ENCODE measurements at regions not wholly inside any gene's neighbourhood (a gene's known extent, or its start where the extent isn't known, plus 50 kb on each side); places are given as distances from the start of the nearest gene placed in this dataset.

GRCh38 chr2:21276163-21276562 is 152.4 kb downstream of the TDRD15 start:
- CTCF ChIA-PET, result no interaction called here
- Histone ChIP-seq H3K36me3 (ENCODE audit: control insufficient read depth, insufficient read depth, low read length) (no peaks in the 10 kb centered on the region), H3K4me3 (ENCODE audit: low read depth, low read length) (no peak overlapping the region), H3K9me3 (no peaks in the 10 kb centered on the region), H3K4me1 (peaks cover 23% of the 10 kb centered on the region), H3K27me3 (replicated peaks; ENCODE audit: control insufficient read depth, insufficient read depth, low read length) (no peaks in the 10 kb centered on the region)
- DNase-seq, result no peak
- BruUV-seq (replicated peaks), result no TSS peak
- Mint-ChIP-seq H3K4me3 (ENCODE audit: unreplicated experiment) (no peak overlapping the region), H3K27me3 (ENCODE audit: insufficient read depth, unreplicated experiment) (no peaks in the 10 kb centered on the region), H3K27ac (ENCODE audit: unreplicated experiment) (no peak overlapping the region), H3K36me3 (ENCODE audit: insufficient read depth, unreplicated experiment) (no peaks in the 10 kb centered on the region), H3K4me1 (ENCODE audit: low read depth, unreplicated experiment) (peaks cover 36% of the 10 kb centered on the region), H3K9me3 (ENCODE audit: unreplicated experiment) (no peaks in the 10 kb centered on the region)
- POLR2A ChIA-PET, result no interaction called here
- intact Hi-C loops (cut with micrococcal nuclease; ENCODE audit: unreplicated experiment), result no loop called here
- no peak for TF ChIP-seq CTCF (IDR thresholded peaks at IDR 0.05; ENCODE audit: insufficient read depth in 1 of 2, low read depth in 1 of 2, low read length in 1 of 2, severe bottlenecking in 1 of 2, unreplicated experiment in 1 of 2)

GRCh38 chr2:21277068-21278056 is 153.6 kb downstream of the TDRD15 start:
- Histone ChIP-seq H3K27me3 (replicated peaks; ENCODE audit: control insufficient read depth, insufficient read depth, low read length) (no peaks in the 10 kb centered on the region), H3K4me1 (peaks cover 24% of the 10 kb centered on the region), H3K36me3 (ENCODE audit: control insufficient read depth, insufficient read depth, low read length) (no peaks in the 10 kb centered on the region), H3K9me3 (no peaks in the 10 kb centered on the region), H3K4me3 (ENCODE audit: low read depth, low read length) (no peak overlapping the region)
- Mint-ChIP-seq H3K36me3 (ENCODE audit: insufficient read depth, unreplicated experiment) (no peaks in the 10 kb centered on the region), H3K4me3 (ENCODE audit: unreplicated experiment) (no peak overlapping the region), H3K27me3 (ENCODE audit: insufficient read depth, unreplicated experiment) (no peaks in the 10 kb centered on the region), H3K27ac (ENCODE audit: unreplicated experiment) (no peak overlapping the region), H3K4me1 (ENCODE audit: low read depth, unreplicated experiment) (peaks cover 26% of the 10 kb centered on the region), H3K9me3 (ENCODE audit: unreplicated experiment) (no peaks in the 10 kb centered on the region)
- intact Hi-C loops (cut with micrococcal nuclease; ENCODE audit: unreplicated experiment), result no loop called here
- TF ChIP-seq CTCF (IDR thresholded peaks at IDR 0.05; ENCODE audit: insufficient read depth in 1 of 2, low read depth in 1 of 2, low read length in 1 of 2, severe bottlenecking in 1 of 2, unreplicated experiment in 1 of 2), result no peak
- CTCF ChIA-PET, result no interaction called here
- POLR2A ChIA-PET, result no interaction called here
- DNase-seq, result peak in 1 of 2 experiments; percentile 23
- BruUV-seq (replicated peaks), result no TSS peak

- Mint-ChIP-seq H3K9me3 (ENCODE audit: unreplicated experiment) (no peaks in the 10 kb centered on the region), H3K36me3 (ENCODE audit: insufficient read depth, unreplicated experiment) (no peaks in the 10 kb centered on the region), H3K4me1 (ENCODE audit: low read depth, unreplicated experiment) (peaks cover 16% of the 10 kb centered on the region), H3K4me3 (ENCODE audit: unreplicated experiment) (no peak overlapping the region), H3K27ac (ENCODE audit: unreplicated experiment) (no peak overlapping the region), H3K27me3 (ENCODE audit: insufficient read depth, unreplicated experiment) (no peaks in the 10 kb centered on the region)
- intact Hi-C loops (cut with micrococcal nuclease; ENCODE audit: unreplicated experiment), result no loop called here
- Histone ChIP-seq H3K27me3 (replicated peaks; ENCODE audit: control insufficient read depth, insufficient read depth, low read length) (no peaks in the 10 kb centered on the region), H3K36me3 (ENCODE audit: control insufficient read depth, insufficient read depth, low read length) (no peaks in the 10 kb centered on the region), H3K4me3 (ENCODE audit: low read depth, low read length) (no peak overlapping the region), H3K9me3 (no peaks in the 10 kb centered on the region), H3K4me1 (peaks cover 26% of the 10 kb centered on the region)
- BruUV-seq (replicated peaks), result no TSS peak
- ChIA-PET CTCF (no interaction called here), POLR2A (no interaction called here)
- no peak for DNase-seq
- no peak for TF ChIP-seq CTCF (IDR thresholded peaks at IDR 0.05; ENCODE audit: insufficient read depth in 1 of 2, low read depth in 1 of 2, low read length in 1 of 2, severe bottlenecking in 1 of 2, unreplicated experiment in 1 of 2)
Measured at GRCh38 chr2:21279525-21279924, 155.8 kb downstream of the TDRD15 start.

Measured in Caco-2 (cell line).